Karpas-422 (cell line): ENCODE measurements at regions not wholly inside any gene's neighbourhood (a gene's known extent, or its start where the extent isn't known, plus 50 kb on each side); places are given as distances from the start of the nearest gene placed in this dataset.

Experiments used
- DNase-seq: peaks from one replicate; pipeline ENCODE4 v3.0.0-alpha.2; 2015
- H2AFZ ChIP-seq: fragments of 200-600 bp; sonication (generic); 2 replicates; pipeline ENCODE4 v1.6.1; 2014; ENCODE audit warnings: antibody characterized with exemption, low read length, mixed read lengths
- H3K27ac ChIP-seq: fragments of 200-600 bp; sonication (generic); 2 replicates; pipeline ENCODE4 v1.5.1; 2014; ENCODE audit warnings: mild to moderate bottlenecking, low read length, moderate library complexity
- H3K27me3 ChIP-seq: fragments of 200-600 bp; sonication (generic); 2 replicates; pipeline ENCODE4 v1.6.1; 2014; ENCODE audit warnings: low read length, mixed read lengths
- H3K36me3 ChIP-seq: fragments of 200-600 bp; sonication (generic); 2 replicates; pipeline ENCODE4 v1.6.1; 2014; ENCODE audit warnings: low read length, mixed read lengths; ENCODE audit not compliant: insufficient read depth
- H3K4me1 ChIP-seq: fragments of 200-600 bp; sonication (generic); 2 replicates; pipeline ENCODE4 v1.6.1; 2014; ENCODE audit warnings: mild to moderate bottlenecking, low read length, mixed read lengths
- H3K4me2 ChIP-seq: fragments of 200-600 bp; sonication (generic); 2 replicates; pipeline ENCODE4 v1.6.1; 2014; ENCODE audit warnings: low read length, low read depth, mild to moderate bottlenecking; ENCODE audit not compliant: poor library complexity, severe bottlenecking
- H3K4me3 ChIP-seq: fragments of 200-600 bp; sonication (generic); 2 replicates; pipeline ENCODE4 v1.5.1; 2014; ENCODE audit warnings: mild to moderate bottlenecking, antibody characterized with exemption, low read length, mixed read lengths
- H3K79me2 ChIP-seq: fragments of 200-600 bp; sonication (generic); 2 replicates; pipeline ENCODE4 v1.6.1; 2014; ENCODE audit warnings: mild to moderate bottlenecking, low read length, mixed read lengths
- H3K9ac ChIP-seq: fragments of 200-600 bp; sonication (generic); 2 replicates; pipeline ENCODE4 v1.6.0; 2014; ENCODE audit warnings: low read length
- H3K9me2 ChIP-seq: fragments of 200-600 bp; sonication (generic), shearing (Covaris generic); replicated peaks from 2 replicates; pipeline ENCODE4 v1.6.0; 2014; ENCODE audit warnings: mild to moderate bottlenecking, low read length, moderate library complexity; ENCODE audit not compliant: insufficient read depth
- H3K9me3 ChIP-seq: fragments of 300-700, 200-600 bp; sonication (generic); 2 replicates; pipeline ENCODE4 v1.6.1; 2014; ENCODE audit warnings: low read length, mixed read lengths
- H4K20me1 ChIP-seq: fragments of 200-600 bp; sonication (generic); 2 replicates; pipeline ENCODE4 v1.6.1; 2014; ENCODE audit warnings: mild to moderate bottlenecking, antibody characterized with exemption, low read length, low read depth; ENCODE audit not compliant: insufficient read depth

DNA sequence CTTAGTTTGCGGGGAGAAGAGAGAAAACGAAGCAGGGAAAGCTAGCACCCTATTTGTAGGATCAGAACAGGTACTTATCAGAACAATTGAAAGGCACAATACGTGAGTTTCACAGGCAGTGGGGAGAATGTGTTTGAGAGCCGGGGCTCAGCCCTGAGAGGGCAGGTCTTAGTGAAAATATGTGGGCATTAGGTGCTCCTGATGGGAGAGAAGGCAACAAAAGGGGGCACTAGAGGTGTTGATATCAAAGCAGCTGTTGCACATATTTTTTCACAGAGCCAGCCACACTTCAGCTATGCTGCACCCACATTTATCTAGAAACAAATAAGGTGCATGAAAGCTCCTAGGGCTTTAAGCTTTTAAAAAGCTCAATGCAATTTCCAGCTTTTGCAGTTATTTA lies 99.7 kb upstream of the MAN2A1 start:
- Histone ChIP-seq H2AFZ (no peak overlapping the region), H3K79me2 (no peaks in the 10 kb centered on the region), H3K36me3 (no peaks in the 10 kb centered on the region), H3K9me3 (no peaks in the 10 kb centered on the region), H3K27me3 (no peaks in the 10 kb centered on the region), H3K4me2 (peak overlapping the region; percentile 37), H4K20me1 (no peaks in the 10 kb centered on the region), H3K9ac (no peak overlapping the region), H3K27ac (no peak overlapping the region), H3K4me3 (no peak overlapping the region), H3K9me2 (no peaks in the 10 kb centered on the region), H3K4me1 (peaks cover 18% of the 10 kb centered on the region)
- peak; percentile 47 for DNase-seq

GRCh38 chr5:109589239-109589638 lies 100.5 kb upstream of the MAN2A1 start:
- Histone ChIP-seq H3K79me2 (no peaks in the 10 kb centered on the region), H3K27ac (no peak overlapping the region), H3K36me3 (no peaks in the 10 kb centered on the region), H3K4me2 (no peak overlapping the region), H3K9me2 (no peaks in the 10 kb centered on the region), H3K4me1 (peaks cover 18% of the 10 kb centered on the region), H3K27me3 (no peaks in the 10 kb centered on the region), H4K20me1 (no peaks in the 10 kb centered on the region), H3K9me3 (no peaks in the 10 kb centered on the region), H3K4me3 (no peak overlapping the region), H2AFZ (no peak overlapping the region), H3K9ac (no peak overlapping the region)
- no peak for DNase-seq

- no peak overlapping the region for H3K27ac ChIP-seq
- no peak overlapping the region for H3K9ac ChIP-seq
- no peaks in the 10 kb centered on the region for H4K20me1 ChIP-seq
- no peaks in the 10 kb centered on the region for H3K36me3 ChIP-seq
- H3K27me3 ChIP-seq, result no peaks in the 10 kb centered on the region
- no peaks in the 10 kb centered on the region for H3K9me2 ChIP-seq
- no peak overlapping the region for H3K4me3 ChIP-seq
- DNase-seq, result no peak
- H3K4me1 ChIP-seq, result peaks cover 18% of the 10 kb centered on the region
- no peak overlapping the region for H3K4me2 ChIP-seq
- no peak overlapping the region for H2AFZ ChIP-seq
- no peaks in the 10 kb centered on the region for H3K9me3 ChIP-seq
- no peaks in the 10 kb centered on the region for H3K79me2 ChIP-seq
Measured at GRCh38 chr5:109588281-109589035, 101.3 kb upstream of the MAN2A1 start.

- no peaks in the 10 kb centered on the region for H3K9me2 ChIP-seq
Measured at GRCh38 chr5:109584986-109585599, 104.6 kb upstream of the MAN2A1 start.

GRCh38 chr5:109580225-109580624 lies 109.5 kb upstream of the MAN2A1 start:
- no peaks in the 10 kb centered on the region for H3K4me1 ChIP-seq
- no peak overlapping the region for H3K4me2 ChIP-seq
- no peak for DNase-seq
- no peak overlapping the region for H3K9ac ChIP-seq
- no peaks in the 10 kb centered on the region for H3K9me2 ChIP-seq
- no peaks in the 10 kb centered on the region for H4K20me1 ChIP-seq
- H3K27me3 ChIP-seq, result no peaks in the 10 kb centered on the region
- no peaks in the 10 kb centered on the region for H3K9me3 ChIP-seq
- H3K79me2 ChIP-seq, result no peaks in the 10 kb centered on the region
- H3K27ac ChIP-seq, result no peak overlapping the region
- no peak overlapping the region for H3K4me3 ChIP-seq
- H2AFZ ChIP-seq, result no peak overlapping the region
- H3K36me3 ChIP-seq, result no peaks in the 10 kb centered on the region

More at GRCh38 chr5:109584986-109585599, 104.6 kb upstream of the MAN2A1 start:
- no peak for DNase-seq
- Histone ChIP-seq H4K20me1 (no peaks in the 10 kb centered on the region), H3K27me3 (no peaks in the 10 kb centered on the region), H3K79me2 (no peaks in the 10 kb centered on the region), H3K4me1 (peaks cover 5% of the 10 kb centered on the region), H3K9me3 (no peaks in the 10 kb centered on the region), H3K27ac (no peak overlapping the region), H2AFZ (no peak overlapping the region), H3K36me3 (no peaks in the 10 kb centered on the region), H3K4me2 (no peak overlapping the region), H3K9ac (no peak overlapping the region), H3K4me3 (no peak overlapping the region)

- no peaks in the 10 kb centered on the region for H3K9me2 ChIP-seq
- no peak overlapping the region for H3K27ac ChIP-seq
- no peaks in the 10 kb centered on the region for H4K20me1 ChIP-seq
- no peak overlapping the region for H3K9ac ChIP-seq
- H3K79me2 ChIP-seq, result no peaks in the 10 kb centered on the region
- no peak for DNase-seq
- H3K4me1 ChIP-seq, result no peaks in the 10 kb centered on the region
- no peaks in the 10 kb centered on the region for H3K9me3 ChIP-seq
- no peak overlapping the region for H3K4me2 ChIP-seq
- no peaks in the 10 kb centered on the region for H3K27me3 ChIP-seq
- no peaks in the 10 kb centered on the region for H3K36me3 ChIP-seq
- no peak overlapping the region for H2AFZ ChIP-seq
- no peak overlapping the region for H3K4me3 ChIP-seq
Measured at GRCh38 chr5:109575506-109575905, 114.2 kb upstream of the MAN2A1 start.

DNA sequence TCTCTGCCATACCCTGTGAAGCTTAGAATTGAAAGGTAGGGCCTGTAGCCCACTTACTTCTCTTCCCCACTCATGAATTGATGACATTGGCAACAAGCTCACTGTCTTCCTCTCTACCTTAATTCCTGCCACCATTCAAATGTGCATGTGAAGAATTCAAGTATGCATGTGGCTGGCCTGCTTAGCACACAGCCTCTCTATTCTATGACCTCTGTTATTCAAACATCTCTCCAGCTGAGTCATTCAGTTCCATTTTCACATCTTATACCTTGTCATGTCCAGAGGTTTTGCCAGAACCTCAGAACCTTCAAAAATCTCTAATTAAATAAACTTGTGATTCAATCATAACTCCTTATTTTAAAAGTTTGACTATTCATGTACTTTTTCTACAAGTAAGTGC lies 114.7 kb upstream of the MAN2A1 start:
- Histone ChIP-seq H3K27me3 (no peaks in the 10 kb centered on the region), H2AFZ (no peak overlapping the region), H3K79me2 (no peaks in the 10 kb centered on the region), H3K27ac (no peak overlapping the region), H3K4me1 (no peaks in the 10 kb centered on the region), H3K9me3 (no peaks in the 10 kb centered on the region), H3K4me2 (no peak overlapping the region), H4K20me1 (no peaks in the 10 kb centered on the region), H3K9ac (no peak overlapping the region), H3K9me2 (no peaks in the 10 kb centered on the region), H3K36me3 (no peaks in the 10 kb centered on the region), H3K4me3 (no peak overlapping the region)
- no peak for DNase-seq

DNA sequence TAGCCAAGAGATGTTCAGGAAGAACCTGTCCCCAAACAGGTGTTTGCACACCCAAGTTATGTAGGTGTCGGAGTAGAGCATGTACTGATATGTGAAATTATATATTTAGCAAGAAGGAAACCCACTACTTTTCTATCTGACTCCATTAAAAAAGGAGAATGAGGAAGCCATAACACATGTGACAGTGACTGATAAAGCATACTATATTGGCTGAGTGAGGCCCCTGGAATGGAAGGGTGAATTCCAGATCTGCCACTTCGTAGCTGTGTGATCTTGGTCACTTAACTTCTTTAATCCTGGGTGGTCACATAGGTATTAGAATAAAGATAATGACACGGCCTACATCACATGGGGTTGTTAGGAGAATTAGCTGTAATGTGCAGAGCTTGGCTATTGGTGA lies 116.0 kb upstream of the MAN2A1 start:
- no peak for DNase-seq
- H3K9me3 ChIP-seq, result no peaks in the 10 kb centered on the region
- no peaks in the 10 kb centered on the region for H3K79me2 ChIP-seq
- no peak overlapping the region for H3K4me2 ChIP-seq
- H3K27me3 ChIP-seq, result no peaks in the 10 kb centered on the region
- no peaks in the 10 kb centered on the region for H3K9me2 ChIP-seq
- no peaks in the 10 kb centered on the region for H3K4me1 ChIP-seq
- no peak overlapping the region for H3K9ac ChIP-seq
- no peak overlapping the region for H2AFZ ChIP-seq
- H3K36me3 ChIP-seq, result no peaks in the 10 kb centered on the region
- no peak overlapping the region for H3K27ac ChIP-seq
- H3K4me3 ChIP-seq, result no peak overlapping the region
- H4K20me1 ChIP-seq, result no peaks in the 10 kb centered on the region
